Activated naive CD4-positive, alpha-beta T cell treated with Interleukin-2 at 50 U/mL for 16 hours (primary cell): ENCODE measurements at regions not wholly inside any gene's neighbourhood (a gene's known extent, or its start where the extent isn't known, plus 50 kb on each side); places are given as distances from the start of the nearest gene placed in this dataset.

ENCODE experiments used
- DNase-seq: peaks from one replicate; pipeline ENCODE4 v3.0.0-alpha.2; 2020

- no peak for DNase-seq
Observed at GRCh38 chr9:89698411-89699005, 93.7 kb downstream of the GADD45G start.

- DNase-seq, result no peak
Observed at GRCh38 chr9:89699646-89700045, 94.8 kb downstream of the GADD45G start.

GRCh38 chr9:89701221-89701798 is 96.5 kb downstream of the GADD45G start:
- peak; percentile 82 for DNase-seq

- DNase-seq, result no peak
Observed at GRCh38 chr9:89702401-89702800, 97.6 kb downstream of the GADD45G start.

GRCh38 chr9:89705651-89706050 is 100.8 kb downstream of the GADD45G start:
- DNase-seq, result no peak

- no peak for DNase-seq
Observed at GRCh38 chr9:89706086-89706485, 101.3 kb downstream of the GADD45G start.

- no peak for DNase-seq
Observed at GRCh38 chr9:89706731-89707191, 101.9 kb downstream of the GADD45G start.

GRCh38 chr9:89710697-89711096 is 105.9 kb downstream of the GADD45G start:
- DNase-seq, result no peak

- no peak for DNase-seq
Observed at GRCh38 chr9:89711866-89712265, 107.1 kb downstream of the GADD45G start.

- no peak for DNase-seq
Observed at GRCh38 chr9:89712283-89712682, 107.5 kb downstream of the GADD45G start.

- no peak for DNase-seq
Observed at GRCh38 chr9:89714321-89714720, 109.5 kb downstream of the GADD45G start.

GRCh38 chr9:89715318-89715858 is 110.6 kb downstream of the GADD45G start:
- no peak for DNase-seq

- DNase-seq, result no peak
Observed at GRCh38 chr9:89715881-89716280, 111.1 kb downstream of the GADD45G start.

- DNase-seq, result no peak
Observed at GRCh38 chr9:89716559-89716958, 111.7 kb downstream of the GADD45G start.

GRCh38 chr9:89718176-89718575 is 113.4 kb downstream of the GADD45G start:
- no peak for DNase-seq

GRCh38 chr9:89718651-89719050 is 113.8 kb downstream of the GADD45G start:
- no peak for DNase-seq

GRCh38 chr9:89719202-89719601 is 114.4 kb downstream of the GADD45G start:
- DNase-seq, result no peak

- no peak for DNase-seq
Observed at GRCh38 chr9:89720696-89721175, 115.9 kb downstream of the GADD45G start.

- DNase-seq, result no peak
Observed at GRCh38 chr9:89721176-89721700, 116.4 kb downstream of the GADD45G start.

GRCh38 chr9:89721971-89722530 is 117.2 kb downstream of the GADD45G start:
- no peak for DNase-seq

GRCh38 chr9:89722712-89723111 is 117.9 kb downstream of the GADD45G start:
- no peak for DNase-seq

GRCh38 chr9:89723469-89724100 is 118.8 kb downstream of the GADD45G start:
- DNase-seq, result no peak

- no peak for DNase-seq
Observed at GRCh38 chr9:89724659-89725058, 119.8 kb downstream of the GADD45G start.
